UCSD-AML1 (cell line): ENCODE measurements at regions not wholly inside any gene's neighbourhood (a gene's known extent, or its start where the extent isn't known, plus 50 kb on each side); places are given as distances from the start of the nearest gene placed in this dataset.
"Not testable (repeated sequence)": the region's sequence is repeated elsewhere in the genome, so short reads cannot be mapped to it uniquely, and the experiment has no call there.

Experiments
- DNase-seq: peaks from one replicate; lab custom pipeline; 2025; ENCODE audit not compliant: unreplicated experiment; lab: John Stamatoyannopoulos, UW

DNA sequence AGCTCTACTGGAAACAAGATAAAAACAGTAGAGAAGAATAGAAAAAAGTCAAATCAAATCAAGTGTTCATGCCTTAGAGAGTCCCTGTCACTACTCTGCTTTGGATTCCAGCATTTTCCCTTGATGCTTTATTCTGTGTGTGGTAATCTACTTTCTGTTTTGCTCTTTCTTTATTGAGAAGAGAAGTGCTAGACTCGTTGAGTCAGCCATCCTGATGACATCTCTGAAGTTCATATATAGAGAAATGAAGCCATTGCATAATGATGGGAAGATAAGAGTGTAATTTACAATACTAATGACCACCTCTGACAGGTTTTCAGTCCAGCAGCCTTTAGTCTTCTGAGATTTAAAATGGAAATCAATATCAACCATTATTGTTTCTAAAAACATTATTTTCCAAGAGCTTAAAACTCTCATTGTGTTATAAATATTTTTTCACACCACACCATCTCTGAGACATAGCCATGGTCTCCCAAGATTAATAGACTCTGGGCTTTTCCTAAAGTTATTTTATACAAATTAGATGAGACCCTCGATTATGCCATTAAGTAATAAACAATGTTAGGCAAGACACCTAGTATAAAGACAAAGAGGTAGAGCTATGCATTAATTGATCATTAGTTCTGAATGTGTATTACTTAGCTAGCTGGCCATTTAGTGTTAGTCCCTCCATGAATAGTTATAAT, 679.0 kb upstream of the ACVR2A start:
- no peak for DNase-seq

DNA sequence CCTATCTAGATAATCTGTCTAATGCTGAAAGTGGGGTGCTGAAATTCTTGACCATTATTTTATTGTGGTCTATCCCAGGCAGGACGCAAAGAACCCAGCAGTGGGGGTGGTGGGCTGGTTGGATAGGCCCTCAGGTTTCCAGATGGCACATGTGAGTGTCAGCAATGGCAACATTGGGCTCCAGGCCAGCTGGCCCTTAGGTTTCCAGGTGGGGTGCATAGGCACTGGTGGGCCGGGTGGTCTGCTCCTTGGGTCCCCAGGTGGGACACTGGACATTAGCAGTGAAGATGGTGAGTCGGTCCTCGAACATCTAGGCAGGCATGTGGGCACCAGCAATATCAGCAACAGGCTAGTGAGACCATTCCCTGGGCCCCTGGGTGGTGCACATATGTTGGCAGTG, 680.3 kb upstream of the ACVR2A start:
- DNase-seq = no peak

DNA sequence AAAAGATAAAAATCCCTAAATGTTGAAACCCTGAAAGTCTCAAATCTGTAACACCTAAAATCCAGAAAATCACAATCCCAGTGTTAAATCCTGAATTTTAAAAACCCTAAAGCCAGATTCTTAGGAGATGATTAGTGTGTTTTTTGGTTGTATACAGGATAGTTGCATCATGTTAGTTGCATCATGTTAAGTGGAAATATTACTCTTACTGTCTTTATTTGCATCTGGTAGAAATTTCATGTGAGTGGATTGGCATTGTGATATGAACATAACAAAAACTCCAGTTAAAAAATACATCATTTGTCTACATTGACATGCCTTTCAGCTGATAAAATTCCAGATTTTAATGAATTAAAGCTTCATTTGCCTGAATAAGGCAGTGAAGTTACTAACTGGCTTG, 683.1 kb upstream of the ACVR2A start:
- no peak for DNase-seq

DNA sequence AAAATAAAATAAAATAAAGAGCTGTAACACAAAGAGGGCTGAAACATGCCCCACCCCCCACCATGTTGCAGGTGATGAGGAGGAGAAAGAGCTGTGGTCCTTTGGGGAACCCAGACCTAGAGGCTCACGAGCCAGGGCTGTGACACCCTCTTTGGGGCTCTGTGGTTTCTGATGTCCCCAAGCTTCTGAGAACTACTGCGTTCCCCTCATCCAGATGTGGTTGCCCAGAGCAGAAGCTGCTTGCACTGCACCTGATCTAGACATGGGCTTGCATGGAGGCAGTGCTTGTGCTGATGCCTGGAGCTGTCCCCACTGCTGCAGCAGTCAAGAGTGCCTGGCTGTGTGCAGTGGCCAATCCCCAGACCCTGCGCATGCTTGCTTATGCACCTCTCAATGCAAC, 687.9 kb upstream of the ACVR2A start:
- DNase-seq = no peak

DNA sequence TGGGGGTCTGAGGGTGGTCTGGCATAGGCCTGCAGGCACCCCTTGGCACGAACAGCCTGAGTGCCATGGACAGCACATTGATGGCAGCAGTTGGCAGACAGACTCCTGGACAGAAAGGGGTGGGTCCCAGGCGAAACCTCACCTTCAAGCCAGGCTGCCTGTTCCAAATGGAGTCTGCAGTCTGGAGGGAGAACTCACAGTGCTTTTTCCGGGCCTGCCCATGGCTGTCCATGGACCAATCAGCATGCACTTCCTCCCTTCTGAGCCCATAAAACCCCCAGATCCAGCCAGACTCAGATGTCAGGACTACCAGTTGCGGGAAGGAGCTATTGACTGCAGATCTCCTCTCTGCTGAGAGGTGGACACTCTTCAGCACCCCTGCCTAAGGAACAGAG, 694.6 kb upstream of the ACVR2A start:
- DNase-seq = no peak

DNA sequence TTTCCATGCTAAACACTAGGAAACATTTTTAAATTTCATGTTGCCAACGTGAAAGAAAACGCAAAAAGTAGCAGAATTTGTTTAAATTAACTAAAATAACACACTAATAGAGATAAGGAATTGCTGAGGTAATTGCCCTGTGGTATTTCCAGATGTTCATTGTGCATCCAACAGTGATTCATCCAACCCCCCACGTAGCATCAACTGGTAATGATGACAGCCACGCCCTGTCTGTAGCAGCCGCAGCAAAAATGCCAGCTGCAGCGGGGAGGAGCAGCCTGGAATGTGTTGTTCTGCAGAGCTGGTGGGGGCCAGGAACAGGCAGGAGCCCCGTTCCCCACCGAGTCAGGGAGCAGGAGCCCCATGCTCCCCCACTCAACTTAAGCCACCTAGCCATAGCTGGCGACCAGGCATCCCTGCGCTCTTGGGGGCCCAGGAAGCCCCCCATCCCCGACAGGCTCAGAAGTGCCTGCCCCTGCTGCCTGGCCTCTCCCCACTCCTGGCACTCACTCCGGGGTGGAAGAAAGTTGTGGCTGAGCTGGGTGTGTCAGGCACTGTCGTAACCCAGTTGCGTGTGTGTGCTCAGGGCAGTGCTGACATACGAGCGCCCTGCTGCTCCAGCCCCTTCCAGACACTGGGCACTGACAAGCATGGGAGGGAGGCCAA, 695.1 kb upstream of the ACVR2A start:
- DNase-seq = no peak

DNA sequence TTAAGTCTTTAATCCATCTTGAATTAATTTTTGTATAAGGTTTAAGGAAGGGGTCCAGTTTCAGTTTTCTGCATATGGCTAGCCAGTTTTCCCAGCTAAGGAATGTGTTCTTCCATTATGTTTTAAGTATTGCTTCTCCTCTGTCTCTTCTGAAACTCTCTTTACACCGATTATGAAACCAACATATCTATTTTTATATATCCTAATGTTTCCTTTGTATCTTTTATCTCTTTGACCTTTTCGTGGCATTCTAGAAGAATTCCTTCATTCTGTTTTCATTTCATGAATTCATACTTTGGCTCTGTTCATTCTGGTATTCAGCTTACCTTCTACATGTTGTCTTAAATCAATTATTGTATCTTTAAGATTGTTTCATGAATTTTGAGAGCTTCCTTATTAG, 697.0 kb upstream of the ACVR2A start:
- DNase-seq = no peak

DNA sequence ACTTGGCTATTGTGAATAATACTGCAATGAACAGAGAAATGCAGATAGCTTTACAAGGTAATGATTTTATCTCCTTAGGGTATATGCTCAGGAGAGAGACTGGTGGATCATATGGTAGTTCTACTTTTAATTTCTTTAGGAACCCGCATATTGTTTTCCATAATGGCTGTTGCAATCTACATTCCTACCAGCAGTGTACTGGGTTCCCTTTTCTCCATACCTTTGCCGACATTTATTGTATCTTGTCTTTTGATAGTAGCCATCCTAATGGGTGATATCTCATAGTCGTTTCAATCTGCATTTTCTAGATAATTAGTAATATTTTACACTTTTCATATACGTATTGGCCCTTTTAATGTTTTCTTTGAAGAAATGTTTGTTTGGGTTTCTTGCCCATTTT, 702.9 kb upstream of the ACVR2A start:
- DNase-seq = no peak

DNA sequence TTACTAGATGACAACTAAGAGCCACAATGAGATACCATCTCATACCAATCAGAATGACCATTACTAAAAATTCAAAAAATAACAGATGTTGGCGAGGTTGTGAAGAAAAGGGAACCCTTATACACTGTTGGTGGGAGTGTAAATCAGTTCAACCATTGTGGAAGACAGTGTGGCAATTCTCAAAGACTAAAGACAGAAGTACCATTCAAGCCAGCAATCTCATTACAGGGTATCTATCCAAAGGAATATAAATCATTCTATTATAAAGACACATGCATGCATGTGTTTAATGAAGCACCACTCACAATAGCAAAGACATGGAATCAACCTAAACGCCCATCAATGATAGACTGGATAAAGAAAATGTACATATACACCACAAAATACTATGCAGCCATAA, 705.1 kb upstream of the ACVR2A start:
- DNase-seq = not testable (repeated sequence)

DNA sequence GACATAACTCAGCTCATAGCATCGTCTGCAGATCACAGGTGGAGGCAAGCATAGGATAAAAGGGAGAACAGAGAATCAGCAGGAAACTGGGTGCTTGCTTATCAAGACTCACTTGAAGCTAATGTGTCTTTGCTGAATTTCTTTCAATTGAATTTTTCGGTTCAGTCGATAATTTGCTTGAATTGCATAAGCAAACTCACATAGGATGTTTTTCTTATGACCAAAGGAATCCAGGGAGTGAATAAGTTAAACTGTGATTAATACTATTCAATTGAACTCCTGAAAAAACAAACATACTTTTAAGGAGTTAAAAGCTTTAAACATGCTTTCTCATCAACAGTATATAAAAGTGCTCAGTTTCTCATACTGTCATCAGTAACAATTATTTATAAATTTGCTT, 707.1 kb upstream of the ACVR2A start:
- no peak for DNase-seq

DNA sequence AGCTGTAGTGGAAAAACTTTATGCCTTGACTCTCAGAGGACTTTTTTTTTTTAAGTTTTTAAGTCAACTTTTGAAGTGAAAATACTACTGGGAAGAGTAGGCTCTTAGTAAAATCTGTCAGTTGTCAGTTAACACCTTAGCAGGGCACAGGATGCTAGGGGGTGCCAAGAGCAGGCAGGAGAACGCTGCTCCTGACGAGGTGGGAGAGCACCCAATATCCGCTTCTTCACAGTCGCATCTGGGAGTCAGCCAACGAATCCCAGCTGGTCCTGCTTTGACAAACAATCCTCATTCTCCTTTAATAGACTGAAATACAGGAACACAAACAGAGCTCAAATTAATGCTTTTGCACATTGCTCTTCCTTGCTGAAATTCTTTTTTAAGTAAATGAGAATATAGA, 709.5 kb upstream of the ACVR2A start:
- DNase-seq = no peak

DNA sequence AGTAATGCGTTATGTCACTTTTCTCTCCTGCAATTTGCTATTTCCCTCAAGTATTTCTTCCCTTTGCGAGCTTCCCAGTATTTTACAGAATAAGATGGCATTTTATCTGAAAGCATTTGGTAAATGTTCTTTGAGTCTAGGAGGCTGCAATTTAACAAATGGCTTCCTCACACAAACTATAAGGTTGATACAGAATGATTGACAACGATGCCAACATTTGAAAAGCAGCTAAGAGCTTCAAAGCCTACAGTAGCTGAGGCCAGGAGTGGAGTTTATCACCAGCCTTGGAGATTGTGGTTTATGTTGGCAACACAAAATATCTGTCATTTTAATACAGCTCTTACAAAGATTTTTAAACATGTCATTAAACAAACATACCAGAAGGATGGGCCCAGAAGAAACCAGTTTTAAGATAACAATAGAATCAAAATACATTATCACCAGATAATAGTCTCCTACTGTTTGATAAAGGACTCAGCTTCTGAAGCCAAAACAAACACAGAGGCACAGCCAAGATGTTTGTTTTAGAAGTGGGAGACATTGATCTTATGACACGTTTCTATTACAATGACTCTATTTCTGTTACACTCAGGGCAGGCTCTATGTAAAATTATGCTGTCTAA, 711.4 kb upstream of the ACVR2A start:
- DNase-seq = no peak

DNA sequence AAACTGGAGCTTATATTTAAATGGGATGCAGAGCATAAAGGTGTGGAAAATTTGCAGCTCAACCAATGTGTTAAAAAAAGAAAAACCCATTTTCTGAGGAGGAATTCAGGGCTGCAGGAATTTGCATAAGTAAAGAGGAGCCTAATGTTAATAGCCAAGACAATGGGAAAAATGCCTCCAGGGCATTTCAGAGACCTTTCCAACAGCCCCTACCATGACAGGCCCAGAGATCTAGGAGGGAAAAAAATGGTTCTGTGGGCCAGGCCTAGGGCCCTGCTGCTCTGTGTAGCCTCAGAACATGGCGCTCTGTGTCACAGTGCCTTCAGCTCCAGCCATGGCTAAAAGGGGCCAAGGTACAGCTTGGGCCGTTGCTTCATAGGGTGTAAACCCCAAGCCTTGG, 719.7 kb upstream of the ACVR2A start:
- no peak for DNase-seq

DNA sequence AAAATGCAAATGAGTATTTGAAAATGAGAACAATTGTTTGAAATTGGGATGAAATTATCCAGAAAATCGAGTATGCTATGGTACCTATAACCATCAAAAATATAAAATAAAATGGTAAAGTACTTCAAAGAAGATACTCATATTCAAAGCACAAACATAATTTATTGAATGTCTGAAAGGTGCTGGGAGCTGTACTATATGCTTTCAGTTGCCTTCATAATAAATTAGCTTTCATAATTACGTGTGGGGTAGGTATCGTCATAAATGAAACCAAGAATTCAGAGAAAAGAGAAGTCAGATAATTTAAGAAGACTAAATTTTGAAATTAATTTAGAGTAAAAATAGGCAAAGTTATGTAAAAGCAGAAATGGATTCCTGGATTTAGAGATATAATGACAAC, 721.9 kb upstream of the ACVR2A start:
- DNase-seq = no peak

DNA sequence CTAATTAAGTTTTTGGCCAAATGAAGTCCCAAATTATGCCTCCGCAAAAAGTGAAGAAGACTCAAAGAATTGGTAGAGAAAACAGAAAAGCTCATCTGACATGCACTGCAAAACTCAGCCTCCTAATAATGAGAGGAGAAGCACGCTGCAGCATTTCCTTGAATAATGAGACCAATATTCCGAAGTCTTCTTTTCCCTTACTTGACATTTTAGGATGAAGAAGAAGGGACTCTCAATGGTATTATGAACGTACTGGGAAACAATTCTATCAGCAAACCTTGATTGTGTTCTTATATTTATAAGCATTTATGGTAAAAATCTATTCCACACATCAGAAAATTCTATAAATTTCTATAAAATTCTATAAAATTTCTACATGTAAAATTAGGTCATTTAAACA, 733.9 kb upstream of the ACVR2A start:
- no peak for DNase-seq

DNA sequence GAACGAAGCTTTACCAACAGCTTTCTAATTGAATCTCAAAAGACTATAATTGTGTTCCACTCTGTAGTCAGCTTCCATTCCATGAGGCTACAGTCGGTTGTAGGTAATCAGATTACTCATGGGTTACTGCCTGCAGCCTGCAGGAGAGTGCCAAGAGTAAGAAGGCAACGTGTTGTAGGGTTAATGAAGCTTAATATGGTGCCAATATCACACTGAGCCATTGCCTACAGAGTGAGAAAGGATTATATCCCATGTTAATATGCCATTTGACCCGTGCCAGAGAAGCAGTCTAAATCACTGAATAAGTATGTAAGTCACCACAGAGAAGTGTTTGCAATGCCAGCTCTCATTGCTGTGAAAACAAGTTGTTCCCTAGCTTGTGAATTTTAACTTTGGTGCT, 734.5 kb upstream of the ACVR2A start:
- DNase-seq = no peak

DNA sequence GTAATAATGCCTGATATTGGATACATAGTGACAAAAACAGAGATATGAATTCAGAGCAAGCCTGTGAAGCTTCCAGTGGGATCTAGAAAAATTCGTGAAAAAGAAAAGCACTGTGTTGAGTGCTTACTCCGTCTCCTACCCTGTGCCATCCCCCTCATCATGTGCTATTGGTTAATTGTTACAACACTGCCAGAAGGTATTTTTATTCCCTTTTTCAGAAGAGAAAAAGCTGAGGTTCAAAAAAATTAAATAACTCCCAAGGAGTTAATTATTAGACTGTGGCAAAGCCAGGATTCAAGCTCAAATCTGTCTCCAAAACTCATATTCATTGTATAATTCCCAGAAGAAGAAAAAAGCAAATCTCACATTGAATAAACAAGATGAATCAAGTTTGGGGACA, 735.5 kb upstream of the ACVR2A start:
- no peak for DNase-seq

DNA sequence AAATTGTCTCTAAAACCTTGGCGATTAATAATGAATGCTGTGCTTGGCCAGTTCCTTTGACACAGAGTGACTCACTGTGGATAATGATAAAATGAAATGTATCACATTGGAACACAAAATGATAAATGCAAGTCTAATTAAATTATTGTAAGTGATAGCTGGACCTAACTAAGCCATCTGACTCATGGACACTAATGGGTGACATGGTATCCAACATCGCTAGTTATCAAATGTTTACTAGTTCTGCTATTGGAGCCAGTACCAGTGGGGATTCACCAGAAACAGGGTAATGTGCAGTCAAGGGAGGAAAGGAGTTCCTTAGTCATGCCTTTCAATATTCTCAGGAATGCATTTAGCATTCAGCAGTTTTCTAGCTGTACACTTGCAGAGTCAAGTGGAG, 736.3 kb upstream of the ACVR2A start:
- no peak for DNase-seq

DNA sequence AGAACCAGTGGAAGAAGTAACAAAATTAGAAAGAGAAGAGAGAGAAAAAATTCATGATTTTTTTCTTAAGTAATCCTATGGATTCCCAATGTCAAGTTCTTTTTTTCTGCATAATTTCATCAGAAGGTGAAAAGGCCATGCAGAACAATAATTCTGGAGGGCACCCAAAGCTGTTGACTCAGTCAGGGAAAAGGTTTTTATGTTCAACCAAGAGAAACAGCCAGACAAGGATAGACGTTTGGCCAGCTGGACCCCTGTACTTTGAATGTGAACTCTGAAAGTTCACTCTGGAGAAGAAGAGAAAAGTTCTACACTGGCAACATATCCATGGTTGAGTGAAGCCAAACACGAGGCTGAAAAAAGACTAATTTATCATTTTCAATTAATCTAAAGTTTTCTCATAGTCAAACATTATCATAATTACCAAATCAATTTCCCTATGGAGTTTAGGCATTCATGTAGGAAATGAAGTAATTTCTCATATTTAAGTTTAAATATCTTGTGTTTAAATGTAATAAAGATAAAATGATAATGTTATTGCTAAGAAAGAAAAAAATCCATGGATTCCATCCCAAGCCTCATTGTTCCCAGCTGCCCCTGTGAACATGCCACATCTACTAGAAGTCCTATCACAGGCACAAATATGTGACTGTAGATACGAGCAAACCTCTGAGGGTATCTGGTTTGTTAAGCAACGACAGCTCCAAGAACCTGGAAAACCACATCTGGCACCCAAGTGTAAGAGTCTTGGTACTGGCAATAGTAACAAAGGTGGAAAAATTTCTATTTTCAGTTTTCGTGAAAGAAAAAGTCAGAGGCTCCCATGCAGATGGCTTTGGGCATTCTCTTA, 742.7 kb upstream of the ACVR2A start:
- no peak for DNase-seq

DNA sequence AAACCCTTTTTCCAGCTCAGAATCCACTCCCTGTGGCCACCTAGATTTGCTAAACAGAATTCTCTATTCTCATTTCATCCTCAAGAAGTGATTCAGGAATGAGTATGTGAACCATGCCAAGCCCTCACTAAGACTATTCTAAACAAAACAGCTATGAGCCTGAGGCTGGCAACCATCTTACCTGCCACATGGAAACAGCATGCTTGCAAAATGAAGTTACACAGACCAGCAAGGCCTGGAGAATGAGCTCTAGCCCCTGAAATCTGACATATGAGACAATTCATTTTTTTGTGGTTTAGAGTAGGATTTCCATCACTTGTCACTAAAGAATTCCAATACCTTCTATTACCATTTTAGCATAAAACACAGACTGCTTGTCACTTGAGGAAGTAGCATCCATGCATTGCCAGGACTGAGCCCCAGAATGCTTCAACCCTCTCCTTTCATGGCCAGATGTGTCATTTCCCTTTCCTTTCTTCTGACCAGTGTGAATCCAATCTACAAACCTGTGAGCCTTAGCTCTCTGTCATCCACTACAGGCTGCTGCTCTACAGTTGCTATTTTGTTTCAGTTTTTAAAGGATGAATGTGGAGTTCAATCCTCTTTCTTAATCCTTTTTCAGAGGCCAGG, 744.3 kb upstream of the ACVR2A start:
- no peak for DNase-seq

DNA sequence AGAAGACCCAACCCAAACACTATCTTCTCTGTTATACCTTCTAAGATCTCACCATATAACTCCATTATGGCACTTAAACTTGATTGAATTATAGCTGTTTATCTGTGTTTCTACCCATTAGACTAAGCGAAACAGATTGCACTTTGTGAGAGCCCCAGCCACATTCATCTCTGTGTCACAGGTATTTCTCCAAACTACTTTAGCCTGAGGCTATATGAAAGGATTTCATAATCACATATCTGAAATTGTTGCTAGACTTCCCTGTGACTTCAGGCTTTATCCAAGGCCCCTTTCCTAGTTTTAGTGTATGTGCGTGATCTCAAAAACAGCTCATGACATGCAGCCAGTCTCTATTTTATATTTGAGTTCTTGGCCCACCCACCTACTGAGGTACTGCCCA, 745.0 kb upstream of the ACVR2A start:
- no peak for DNase-seq
